OCI-LY3 (cell line): ENCODE measurements at regions not wholly inside any gene's neighbourhood (a gene's known extent, or its start where the extent isn't known, plus 50 kb on each side); places are given as distances from the start of the nearest gene placed in this dataset.

Experiments used
- EZH2phosphoT487 ChIP-seq: fragments of 200-600 bp; shearing (Covaris generic); IDR thresholded peaks from 2 replicates; pipeline ENCODE4 v1.6.1; 2018; ENCODE audit warnings: antibody characterized with exemption, mixed run types, low read depth
- TF ChIP-seq, protein P1 (sequence below): fragments of 200-600, 300-600 bp; sonication (generic); IDR thresholded peaks from 2 replicates; pipeline ENCODE4 v1.5.1; 2014; ENCODE audit warnings: antibody characterized with exemption, low read length, low read depth

- TF ChIP-seq, protein P1, sequence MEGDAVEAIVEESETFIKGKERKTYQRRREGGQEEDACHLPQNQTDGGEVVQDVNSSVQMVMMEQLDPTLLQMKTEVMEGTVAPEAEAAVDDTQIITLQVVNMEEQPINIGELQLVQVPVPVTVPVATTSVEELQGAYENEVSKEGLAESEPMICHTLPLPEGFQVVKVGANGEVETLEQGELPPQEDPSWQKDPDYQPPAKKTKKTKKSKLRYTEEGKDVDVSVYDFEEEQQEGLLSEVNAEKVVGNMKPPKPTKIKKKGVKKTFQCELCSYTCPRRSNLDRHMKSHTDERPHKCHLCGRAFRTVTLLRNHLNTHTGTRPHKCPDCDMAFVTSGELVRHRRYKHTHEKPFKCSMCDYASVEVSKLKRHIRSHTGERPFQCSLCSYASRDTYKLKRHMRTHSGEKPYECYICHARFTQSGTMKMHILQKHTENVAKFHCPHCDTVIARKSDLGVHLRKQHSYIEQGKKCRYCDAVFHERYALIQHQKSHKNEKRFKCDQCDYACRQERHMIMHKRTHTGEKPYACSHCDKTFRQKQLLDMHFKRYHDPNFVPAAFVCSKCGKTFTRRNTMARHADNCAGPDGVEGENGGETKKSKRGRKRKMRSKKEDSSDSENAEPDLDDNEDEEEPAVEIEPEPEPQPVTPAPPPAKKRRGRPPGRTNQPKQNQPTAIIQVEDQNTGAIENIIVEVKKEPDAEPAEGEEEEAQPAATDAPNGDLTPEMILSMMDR: no peak
- no peak for TF ChIP-seq EZH2phosphoT487
These were observed 218.0 kb downstream of the IRS2 start for GRCh38 chr13:109568339-109568818.
